ENCODE measurements at regions not wholly inside any gene's neighbourhood (a gene's known extent, or its start where the extent isn't known, plus 50 kb on each side); places are given as distances from the start of the nearest gene placed in this dataset.

GRCh38 chr1:177753655-177754054 lies 216.2 kb downstream of the SEC16B start:
- Histone ChIP-seq H3K36me3 (ENCODE audit: control insufficient read depth in 4 of 4, insufficient read depth in 4 of 4, low read length in 3 of 4) (no peaks in the 10 kb centered on the region), H3K4me1 (ENCODE audit: control extremely low read depth in 1 of 4, control insufficient read depth in 4 of 4, insufficient read depth in 4 of 4, low read length in 3 of 4) (no peaks in the 10 kb centered on the region), H3K27me3 (replicated peaks in 2 of 5; ENCODE audit: control insufficient read depth in 4 of 5, insufficient read depth in 5 of 5, low read length in 4 of 5) (peaks cover 0 to 2% (median 0%) of the 10 kb centered on the region in 5 experiments), H3K9me3 (ENCODE audit: control extremely low read depth in 1 of 5, control insufficient read depth in 4 of 5, insufficient read depth in 2 of 5, low read depth in 1 of 5, low read length in 4 of 5) (no peaks in the 10 kb centered on the region), H3K4me3 (ENCODE audit: control insufficient read depth in 1 of 7, extremely low read depth in 1 of 7, insufficient read depth in 4 of 7, low read depth in 2 of 7, low read length in 6 of 7) (no peak overlapping the region), H3K27ac (ENCODE audit: insufficient read depth in 1 of 2, low read depth in 1 of 2, low read length in 2 of 2, poor library complexity in 1 of 2, severe bottlenecking in 2 of 2) (no peak overlapping the region)
- WGBS (ENCODE audit: insufficient coverage): 100% methylated on average over 3 of the region's 5 CpGs
- POLR2A ChIA-PET: no interaction called here
- DNase-seq: no peak
- CTCF ChIA-PET: no interaction called here

GRCh38 chr1:177748080-177748801 lies 221.6 kb downstream of the SEC16B start:
- Histone ChIP-seq H3K9me3 (ENCODE audit: control extremely low read depth in 1 of 5, control insufficient read depth in 4 of 5, insufficient read depth in 2 of 5, low read depth in 1 of 5, low read length in 4 of 5) (no peaks in the 10 kb centered on the region), H3K27me3 (replicated peaks in 2 of 5; ENCODE audit: control insufficient read depth in 4 of 5, insufficient read depth in 5 of 5, low read length in 4 of 5) (no peaks in the 10 kb centered on the region), H3K4me1 (ENCODE audit: control extremely low read depth in 1 of 4, control insufficient read depth in 4 of 4, insufficient read depth in 4 of 4, low read length in 3 of 4) (no peaks in the 10 kb centered on the region), H3K36me3 (ENCODE audit: control insufficient read depth in 4 of 4, insufficient read depth in 4 of 4, low read length in 3 of 4) (no peaks in the 10 kb centered on the region), H3K27ac (ENCODE audit: insufficient read depth in 1 of 2, low read depth in 1 of 2, low read length in 2 of 2, poor library complexity in 1 of 2, severe bottlenecking in 2 of 2) (no peak overlapping the region), H3K4me3 (ENCODE audit: control insufficient read depth in 1 of 7, extremely low read depth in 1 of 7, insufficient read depth in 4 of 7, low read depth in 2 of 7, low read length in 6 of 7) (no peak overlapping the region)
- ChIA-PET CTCF (no interaction called here), POLR2A (no interaction called here)
- WGBS (ENCODE audit: insufficient coverage): 100% methylated on average over 3 of the region's 4 CpGs
- DNase-seq: no peak

GRCh38 chr1:177746155-177746554 lies 223.7 kb downstream of the SEC16B start:
- CTCF ChIA-PET: no interaction called here

GRCh38 chr1:177744906-177745305 lies 225.0 kb downstream of the SEC16B start:
- CTCF ChIA-PET: interaction anchor here (1.0 kb wide), 1 partner anchor 9 kb away, joined by 3 read pairs; no protein-coding TSS in a partner anchor
- H3K4me3 ChIP-seq (ENCODE audit: control insufficient read depth in 1 of 7, extremely low read depth in 1 of 7, insufficient read depth in 4 of 7, low read depth in 2 of 7, low read length in 6 of 7): no peak overlapping the region
- POLR2A ChIA-PET: no interaction called here
- H3K36me3 ChIP-seq (ENCODE audit: control insufficient read depth in 4 of 4, insufficient read depth in 4 of 4, low read length in 3 of 4): no peaks in the 10 kb centered on the region
- no peaks in the 10 kb centered on the region for H3K4me1 ChIP-seq (ENCODE audit: control extremely low read depth in 1 of 4, control insufficient read depth in 4 of 4, insufficient read depth in 4 of 4, low read length in 3 of 4)
- no peak overlapping the region for H3K27ac ChIP-seq (ENCODE audit: insufficient read depth in 1 of 2, low read depth in 1 of 2, low read length in 2 of 2, poor library complexity in 1 of 2, severe bottlenecking in 2 of 2)
- no peaks in the 10 kb centered on the region for H3K27me3 ChIP-seq (replicated peaks in 2 of 5; ENCODE audit: control insufficient read depth in 4 of 5, insufficient read depth in 5 of 5, low read length in 4 of 5)
- WGBS (ENCODE audit: insufficient coverage): 92% methylated on average over 1 of the region's 1 CpG
- H3K9me3 ChIP-seq (ENCODE audit: control extremely low read depth in 1 of 5, control insufficient read depth in 4 of 5, insufficient read depth in 2 of 5, low read depth in 1 of 5, low read length in 4 of 5): no peaks in the 10 kb centered on the region
- no peak for DNase-seq

More at GRCh38 chr1:177746155-177746554, 223.7 kb downstream of the SEC16B start:
- H3K36me3 ChIP-seq (ENCODE audit: control insufficient read depth in 4 of 4, insufficient read depth in 4 of 4, low read length in 3 of 4): no peaks in the 10 kb centered on the region
- H3K27ac ChIP-seq (ENCODE audit: insufficient read depth in 1 of 2, low read depth in 1 of 2, low read length in 2 of 2, poor library complexity in 1 of 2, severe bottlenecking in 2 of 2): no peak overlapping the region
- no peaks in the 10 kb centered on the region for H3K4me1 ChIP-seq (ENCODE audit: control extremely low read depth in 1 of 4, control insufficient read depth in 4 of 4, insufficient read depth in 4 of 4, low read length in 3 of 4)
- H3K4me3 ChIP-seq (ENCODE audit: control insufficient read depth in 1 of 7, extremely low read depth in 1 of 7, insufficient read depth in 4 of 7, low read depth in 2 of 7, low read length in 6 of 7): no peak overlapping the region
- H3K27me3 ChIP-seq (replicated peaks in 2 of 5; ENCODE audit: control insufficient read depth in 4 of 5, insufficient read depth in 5 of 5, low read length in 4 of 5): no peaks in the 10 kb centered on the region
- no peak for DNase-seq
- 100% methylated on average over 1 of the region's 3 CpGs for WGBS (ENCODE audit: insufficient coverage)
- POLR2A ChIA-PET: no interaction called here
- no peaks in the 10 kb centered on the region for H3K9me3 ChIP-seq (ENCODE audit: control extremely low read depth in 1 of 5, control insufficient read depth in 4 of 5, insufficient read depth in 2 of 5, low read depth in 1 of 5, low read length in 4 of 5)

GRCh38 chr1:177741476-177741875 lies 228.4 kb downstream of the SEC16B start:
- no CpG with 5 or more reads among the region's 1 CpG for WGBS (ENCODE audit: insufficient coverage)
- Histone ChIP-seq H3K4me1 (ENCODE audit: control extremely low read depth in 1 of 4, control insufficient read depth in 4 of 4, insufficient read depth in 4 of 4, low read length in 3 of 4) (no peaks in the 10 kb centered on the region), H3K9me3 (ENCODE audit: control extremely low read depth in 1 of 5, control insufficient read depth in 4 of 5, insufficient read depth in 2 of 5, low read depth in 1 of 5, low read length in 4 of 5) (no peaks in the 10 kb centered on the region), H3K27ac (ENCODE audit: insufficient read depth in 1 of 2, low read depth in 1 of 2, low read length in 2 of 2, poor library complexity in 1 of 2, severe bottlenecking in 2 of 2) (no peak overlapping the region), H3K36me3 (ENCODE audit: control insufficient read depth in 4 of 4, insufficient read depth in 4 of 4, low read length in 3 of 4) (no peaks in the 10 kb centered on the region), H3K27me3 (replicated peaks in 2 of 5; ENCODE audit: control insufficient read depth in 4 of 5, insufficient read depth in 5 of 5, low read length in 4 of 5) (no peaks in the 10 kb centered on the region), H3K4me3 (ENCODE audit: control insufficient read depth in 1 of 7, extremely low read depth in 1 of 7, insufficient read depth in 4 of 7, low read depth in 2 of 7, low read length in 6 of 7) (no peak overlapping the region)
- no peak for DNase-seq
- ChIA-PET CTCF (no interaction called here), POLR2A (no interaction called here)

GRCh38 chr1:177739780-177740179 lies 230.1 kb downstream of the SEC16B start:
- Histone ChIP-seq H3K36me3 (ENCODE audit: control insufficient read depth in 4 of 4, insufficient read depth in 4 of 4, low read length in 3 of 4) (no peaks in the 10 kb centered on the region), H3K9me3 (ENCODE audit: control extremely low read depth in 1 of 5, control insufficient read depth in 4 of 5, insufficient read depth in 2 of 5, low read depth in 1 of 5, low read length in 4 of 5) (no peaks in the 10 kb centered on the region), H3K27me3 (replicated peaks in 2 of 5; ENCODE audit: control insufficient read depth in 4 of 5, insufficient read depth in 5 of 5, low read length in 4 of 5) (no peaks in the 10 kb centered on the region), H3K27ac (ENCODE audit: insufficient read depth in 1 of 2, low read depth in 1 of 2, low read length in 2 of 2, poor library complexity in 1 of 2, severe bottlenecking in 2 of 2) (no peak overlapping the region), H3K4me3 (ENCODE audit: control insufficient read depth in 1 of 7, extremely low read depth in 1 of 7, insufficient read depth in 4 of 7, low read depth in 2 of 7, low read length in 6 of 7) (no peak overlapping the region), H3K4me1 (ENCODE audit: control extremely low read depth in 1 of 4, control insufficient read depth in 4 of 4, insufficient read depth in 4 of 4, low read length in 3 of 4) (no peaks in the 10 kb centered on the region)
- ChIA-PET POLR2A (no interaction called here), CTCF (no interaction called here)
- 96% methylated on average over 2 of the region's 2 CpGs for WGBS (ENCODE audit: insufficient coverage)
- DNase-seq: no peak

GRCh38 chr1:177737456-177737855 lies 232.4 kb downstream of the SEC16B start:
- CTCF ChIA-PET: no interaction called here
- Histone ChIP-seq H3K4me1 (ENCODE audit: control extremely low read depth in 1 of 4, control insufficient read depth in 4 of 4, insufficient read depth in 4 of 4, low read length in 3 of 4) (no peaks in the 10 kb centered on the region), H3K9me3 (ENCODE audit: control extremely low read depth in 1 of 5, control insufficient read depth in 4 of 5, insufficient read depth in 2 of 5, low read depth in 1 of 5, low read length in 4 of 5) (no peaks in the 10 kb centered on the region), H3K4me3 (ENCODE audit: control insufficient read depth in 1 of 7, extremely low read depth in 1 of 7, insufficient read depth in 4 of 7, low read depth in 2 of 7, low read length in 6 of 7) (no peak overlapping the region), H3K27ac (ENCODE audit: insufficient read depth in 1 of 2, low read depth in 1 of 2, low read length in 2 of 2, poor library complexity in 1 of 2, severe bottlenecking in 2 of 2) (no peak overlapping the region), H3K27me3 (replicated peaks in 2 of 5; ENCODE audit: control insufficient read depth in 4 of 5, insufficient read depth in 5 of 5, low read length in 4 of 5) (no peaks in the 10 kb centered on the region), H3K36me3 (ENCODE audit: control insufficient read depth in 4 of 4, insufficient read depth in 4 of 4, low read length in 3 of 4) (no peaks in the 10 kb centered on the region)
- POLR2A ChIA-PET: no interaction called here
- no peak for DNase-seq
- 100% methylated on average over 1 of the region's 2 CpGs for WGBS (ENCODE audit: insufficient coverage)

Data from common myeloid progenitor, CD34-positive (primary cell).